ENCODE measurements at regions not wholly inside any gene's neighbourhood (a gene's known extent, or its start where the extent isn't known, plus 50 kb on each side); places are given as distances from the start of the nearest gene placed in this dataset.
A peak's percentile ranks its signal among the peaks of the same experiment; 100 is the strongest.

- Histone ChIP-seq H3K9ac (ENCODE audit: low read length) (no peak overlapping the region), H4K12ac (ENCODE audit: low read depth, low read length) (no peak overlapping the region), H3K9me3 (ENCODE audit: insufficient read depth, low read depth, low read length) (no peaks in the 10 kb centered on the region), H3K27me3 (ENCODE audit: insufficient read depth, low read length) (no peaks in the 10 kb centered on the region), H2BK5ac (ENCODE audit: low read depth, low read length, poor library complexity) (no peak overlapping the region), H2BK120ac (ENCODE audit: insufficient read depth, low read length, poor library complexity) (no peak overlapping the region), H3K79me1 (ENCODE audit: low read length) (no peaks in the 10 kb centered on the region), H3K18ac (ENCODE audit: low read length) (no peak overlapping the region), H4K8ac (ENCODE audit: low read depth, low read length) (no peak overlapping the region), H4K91ac (ENCODE audit: low read depth, low read length) (no peak overlapping the region), H3K14ac (ENCODE audit: low read length) (no peak overlapping the region), H3K4ac (ENCODE audit: low read depth, low read length) (no peak overlapping the region), H3K79me2 (ENCODE audit: control insufficient read depth, insufficient read depth, low read length, poor library complexity) (no peaks in the 10 kb centered on the region), H2AFZ (ENCODE audit: insufficient read depth, low read length, poor library complexity) (no peak overlapping the region), H3K23ac (ENCODE audit: low read length) (no peak overlapping the region), H3K36me3 (ENCODE audit: control insufficient read depth in 1 of 2, insufficient read depth in 2 of 2, low read length in 2 of 2) (no peaks in the 10 kb centered on the region), H3K4me3 (ENCODE audit: low read depth, low read length) (no peak overlapping the region), H3K27ac (ENCODE audit: low read depth, low read length) (no peak overlapping the region), H2AK5ac (ENCODE audit: low read length) (no peak overlapping the region), H2BK12ac (ENCODE audit: low read length) (no peak overlapping the region), H3K4me1 (ENCODE audit: control insufficient read depth in 1 of 2, insufficient read depth in 2 of 2, low read length in 2 of 2) (no peaks in the 10 kb centered on the region), H3K4me2 (ENCODE audit: low read length) (no peak overlapping the region)
- WGBS (ENCODE audit: extremely low coverage, insufficient coverage, insufficient read length), result no CpG with 5 or more reads among the region's 2 CpGs
- no peak for DNase-seq
These were observed 315.6 kb downstream of the HS3ST3B1 start for GRCh38 chr17:14616528-14616927.

DNA sequence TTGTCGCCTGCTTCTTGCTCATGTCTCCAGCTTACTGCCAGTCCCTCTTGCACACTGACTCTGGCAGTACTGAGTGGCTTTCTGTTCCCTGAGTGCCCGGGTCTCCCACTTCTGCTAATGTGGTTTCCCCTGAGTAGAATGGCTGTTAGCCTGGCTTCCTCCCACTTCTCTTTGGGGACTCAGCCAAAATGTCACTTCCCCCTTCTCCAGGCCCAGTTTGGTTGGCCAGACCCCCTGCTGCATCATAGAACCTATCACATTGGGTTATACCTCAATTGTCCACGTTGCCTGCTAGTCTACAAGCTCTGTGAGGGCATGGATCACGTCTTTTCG, 304.4 kb downstream of the HS3ST3B1 start:
- H3K36me3 ChIP-seq (ENCODE audit: control insufficient read depth in 1 of 2, insufficient read depth in 2 of 2, low read length in 2 of 2), result no peaks in the 10 kb centered on the region
- H3K27me3 ChIP-seq (ENCODE audit: insufficient read depth, low read length), result no peaks in the 10 kb centered on the region
- no peak overlapping the region for H3K18ac ChIP-seq (ENCODE audit: low read length)
- H2AFZ ChIP-seq (ENCODE audit: insufficient read depth, low read length, poor library complexity), result no peak overlapping the region
- no peaks in the 10 kb centered on the region for H3K9me3 ChIP-seq (ENCODE audit: insufficient read depth, low read depth, low read length)
- peak in 1 of 2 donors; percentile 21 for DNase-seq
- H4K12ac ChIP-seq (ENCODE audit: low read depth, low read length), result no peak overlapping the region
- no peak overlapping the region for H3K4ac ChIP-seq (ENCODE audit: low read depth, low read length)
- H3K79me1 ChIP-seq (ENCODE audit: low read length), result no peaks in the 10 kb centered on the region
- H3K27ac ChIP-seq (ENCODE audit: low read depth, low read length), result no peak overlapping the region
- no peak overlapping the region for H2BK12ac ChIP-seq (ENCODE audit: low read length)
- no CpG with 5 or more reads among the region's 5 CpGs for WGBS (ENCODE audit: extremely low coverage, insufficient coverage, insufficient read length)
- no peak overlapping the region for H2BK120ac ChIP-seq (ENCODE audit: insufficient read depth, low read length, poor library complexity)
- H3K9ac ChIP-seq (ENCODE audit: low read length), result peak overlapping the region; percentile 51
- H4K8ac ChIP-seq (ENCODE audit: low read depth, low read length), result no peak overlapping the region
- no peaks in the 10 kb centered on the region for H3K4me1 ChIP-seq (ENCODE audit: control insufficient read depth in 1 of 2, insufficient read depth in 2 of 2, low read length in 2 of 2)
- H3K4me3 ChIP-seq (ENCODE audit: low read depth, low read length), result no peak overlapping the region
- no peak overlapping the region for H3K4me2 ChIP-seq (ENCODE audit: low read length)
- no peak overlapping the region for H3K23ac ChIP-seq (ENCODE audit: low read length)
- no peak overlapping the region for H2AK5ac ChIP-seq (ENCODE audit: low read length)
- no peak overlapping the region for H4K91ac ChIP-seq (ENCODE audit: low read depth, low read length)
- H3K79me2 ChIP-seq (ENCODE audit: control insufficient read depth, insufficient read depth, low read length, poor library complexity), result no peaks in the 10 kb centered on the region
- no peak overlapping the region for H2BK5ac ChIP-seq (ENCODE audit: low read depth, low read length, poor library complexity)
- no peak overlapping the region for H3K14ac ChIP-seq (ENCODE audit: low read length)

- no peak overlapping the region for H4K91ac ChIP-seq (ENCODE audit: low read depth, low read length)
- no peaks in the 10 kb centered on the region for H3K4me1 ChIP-seq (ENCODE audit: control insufficient read depth in 1 of 2, insufficient read depth in 2 of 2, low read length in 2 of 2)
- no peaks in the 10 kb centered on the region for H3K79me2 ChIP-seq (ENCODE audit: control insufficient read depth, insufficient read depth, low read length, poor library complexity)
- no peak overlapping the region for H4K8ac ChIP-seq (ENCODE audit: low read depth, low read length)
- H3K27me3 ChIP-seq (ENCODE audit: insufficient read depth, low read length), result no peaks in the 10 kb centered on the region
- no peak overlapping the region for H3K27ac ChIP-seq (ENCODE audit: low read depth, low read length)
- H2BK120ac ChIP-seq (ENCODE audit: insufficient read depth, low read length, poor library complexity), result no peak overlapping the region
- no peaks in the 10 kb centered on the region for H3K36me3 ChIP-seq (ENCODE audit: control insufficient read depth in 1 of 2, insufficient read depth in 2 of 2, low read length in 2 of 2)
- H3K4me3 ChIP-seq (ENCODE audit: low read depth, low read length), result no peak overlapping the region
- H3K9ac ChIP-seq (ENCODE audit: low read length), result no peak overlapping the region
- DNase-seq, result peak; percentile 3 to 13
- H2AFZ ChIP-seq (ENCODE audit: insufficient read depth, low read length, poor library complexity), result no peak overlapping the region
- no peak overlapping the region for H3K14ac ChIP-seq (ENCODE audit: low read length)
- no peak overlapping the region for H2BK5ac ChIP-seq (ENCODE audit: low read depth, low read length, poor library complexity)
- no peak overlapping the region for H4K12ac ChIP-seq (ENCODE audit: low read depth, low read length)
- H3K18ac ChIP-seq (ENCODE audit: low read length), result no peak overlapping the region
- no peak overlapping the region for H2BK12ac ChIP-seq (ENCODE audit: low read length)
- no peak overlapping the region for H2AK5ac ChIP-seq (ENCODE audit: low read length)
- H3K9me3 ChIP-seq (ENCODE audit: insufficient read depth, low read depth, low read length), result no peaks in the 10 kb centered on the region
- H3K23ac ChIP-seq (ENCODE audit: low read length), result no peak overlapping the region
- WGBS (ENCODE audit: extremely low coverage, insufficient coverage, insufficient read length), result no CpG with 5 or more reads among the region's 9 CpGs
- no peaks in the 10 kb centered on the region for H3K79me1 ChIP-seq (ENCODE audit: low read length)
- H3K4ac ChIP-seq (ENCODE audit: low read depth, low read length), result no peak overlapping the region
- H3K4me2 ChIP-seq (ENCODE audit: low read length), result no peak overlapping the region
These were observed 303.8 kb downstream of the HS3ST3B1 start for GRCh38 chr17:14604591-14605266.

DNA sequence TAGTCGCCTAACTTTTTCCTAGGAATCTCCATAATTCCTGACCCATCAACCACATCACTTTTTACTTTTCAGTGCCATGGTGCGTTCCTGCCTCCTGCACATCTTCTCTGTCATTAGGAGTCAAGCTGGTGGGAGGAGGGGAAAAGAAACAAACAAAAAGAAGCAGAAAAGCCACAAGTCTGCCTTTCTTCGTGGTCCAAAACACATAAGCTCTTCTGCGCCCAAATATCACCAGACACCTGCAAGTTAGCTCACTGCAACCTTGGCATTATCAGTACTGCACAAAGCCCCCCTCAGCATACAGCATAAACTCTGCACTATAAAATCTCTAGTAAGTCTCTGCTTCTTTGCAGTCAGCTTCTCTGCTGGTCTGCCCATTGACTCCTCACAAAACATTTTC, 295.3 kb downstream of the HS3ST3B1 start:
- Histone ChIP-seq H3K4me3 (ENCODE audit: low read depth, low read length) (no peak overlapping the region), H2AK5ac (ENCODE audit: low read length) (no peak overlapping the region), H3K36me3 (ENCODE audit: control insufficient read depth in 1 of 2, insufficient read depth in 2 of 2, low read length in 2 of 2) (no peaks in the 10 kb centered on the region), H4K91ac (ENCODE audit: low read depth, low read length) (no peak overlapping the region), H2BK12ac (ENCODE audit: low read length) (no peak overlapping the region), H3K4ac (ENCODE audit: low read depth, low read length) (no peak overlapping the region), H2BK5ac (ENCODE audit: low read depth, low read length, poor library complexity) (no peak overlapping the region), H3K4me1 (ENCODE audit: control insufficient read depth in 1 of 2, insufficient read depth in 2 of 2, low read length in 2 of 2) (peaks cover 8 to 9% of the 10 kb centered on the region in 2 experiments), H2BK120ac (ENCODE audit: insufficient read depth, low read length, poor library complexity) (no peak overlapping the region), H3K27ac (ENCODE audit: low read depth, low read length) (no peak overlapping the region), H3K14ac (ENCODE audit: low read length) (no peak overlapping the region), H4K12ac (ENCODE audit: low read depth, low read length) (no peak overlapping the region), H4K8ac (ENCODE audit: low read depth, low read length) (no peak overlapping the region), H3K18ac (ENCODE audit: low read length) (no peak overlapping the region), H3K9me3 (ENCODE audit: insufficient read depth, low read depth, low read length) (no peaks in the 10 kb centered on the region), H2AFZ (ENCODE audit: insufficient read depth, low read length, poor library complexity) (no peak overlapping the region), H3K79me2 (ENCODE audit: control insufficient read depth, insufficient read depth, low read length, poor library complexity) (no peaks in the 10 kb centered on the region), H3K27me3 (ENCODE audit: insufficient read depth, low read length) (no peaks in the 10 kb centered on the region), H3K9ac (ENCODE audit: low read length) (no peak overlapping the region), H3K79me1 (ENCODE audit: low read length) (no peaks in the 10 kb centered on the region), H3K23ac (ENCODE audit: low read length) (no peak overlapping the region), H3K4me2 (ENCODE audit: low read length) (no peak overlapping the region)
- WGBS (ENCODE audit: extremely low coverage, insufficient coverage, insufficient read length), result no CpG with 5 or more reads among the region's 4 CpGs
- no peak for DNase-seq
